Prostate gland (tissue), 2 donors: ENCODE measurements at regions not wholly inside any gene's neighbourhood (a gene's known extent, or its start where the extent isn't known, plus 50 kb on each side); places are given as distances from the start of the nearest gene placed in this dataset.

Experiments used
- DNase-seq: peaks from one replicate; pipeline ENCODE4 v3.0.0-alpha.2; 2019; ENCODE audit warnings: low spot score
- H3K27ac ChIP-seq, 2 donors: fragments of 200-600 bp; sonication (generic); 2 replicates each; pipeline ENCODE4 v1.5.1; 2017 to 2019
- H3K27me3 ChIP-seq: fragments of 200-600 bp; sonication (generic); replicated peaks from 2 replicates; pipeline ENCODE4 v1.5.1; 2019; ENCODE audit not compliant: insufficient read depth
- H3K36me3 ChIP-seq, 2 donors: fragments of 200-600 bp; sonication (generic); 1 replicate in 1 of 2; 2 replicates in 1 of 2; pipeline versions ENCODE4 v1.5.1 to v1.8.1; 2017 to 2019
- H3K4me1 ChIP-seq: fragments of 200-600 bp; sonication (generic); replicated peaks from 2 replicates; pipeline ENCODE4 v1.5.1; 2019
- H3K4me3 ChIP-seq, 2 donors: fragments of 200-600 bp; sonication (generic); 2 replicates each; pipeline ENCODE4 v1.5.1; 2017 to 2019
- H3K9me3 ChIP-seq: fragments of 200-600 bp; sonication (generic); 2 replicates; pipeline ENCODE4 v1.5.1; 2017
- POLR2A ChIP-seq: fragments of 450-650 bp; IDR thresholded peaks from one replicate; pipeline ENCODE4 v1.6.1; 2016; ENCODE audit warnings: antibody characterized with exemption, mild to moderate bottlenecking
- POLR2AphosphoS5 ChIP-seq: sonication (generic); formaldehyde crosslinking; IDR thresholded peaks from one replicate; pipeline ENCODE4 v1.6.1; 2017; ENCODE audit warnings: antibody characterized with exemption
- WGBS: methylation state at CpG from one replicate; pipeline ENCODE4 v1.1.5; 2018; 5-methylcytosine and 5-hydroxymethylcytosine counted together
- intact Hi-C: fragments of 100-400 bp; cut with DNase I; formaldehyde crosslinking; loops from one replicate; pipeline ENCODE4 v1.14.2; 2022
- TF ChIP-seq, protein P1 (sequence below), 4 experiments: fragments of 200-600 bp in 2 of 4; fragments of 450-650 bp in 2 of 4; sonication (generic) in 2 of 4; IDR thresholded peaks; 1 replicate in 3 of 4; 2 replicates in 1 of 4; pipeline ENCODE4 v1.5.1; 2016 to 2019; ENCODE audit warnings: antibody characterized with exemption in 4 of 4, mild to moderate bottlenecking in 2 of 4, moderate library complexity in 2 of 4

DNA sequence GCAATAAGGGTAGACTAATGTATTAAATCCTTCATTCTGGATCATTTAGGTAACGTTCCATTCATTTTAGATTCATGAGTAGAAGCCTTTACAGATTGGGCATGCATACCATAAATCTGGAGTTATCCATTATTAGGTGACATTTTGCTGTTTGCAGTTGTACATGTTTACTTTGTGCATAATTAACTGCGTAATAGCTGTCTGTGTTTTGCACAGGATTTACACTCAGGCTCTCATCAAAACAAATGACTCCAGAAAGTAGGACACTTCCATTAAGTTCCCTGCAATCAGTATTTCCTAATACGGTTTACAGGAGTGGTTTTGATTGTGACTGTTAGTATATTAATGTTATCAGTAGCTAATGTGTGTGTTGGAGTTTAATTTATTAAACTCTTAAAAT is 997.4 kb downstream of the HACE1 start:
- Histone ChIP-seq H3K4me3 (no peak overlapping the region), H3K9me3 (no peaks in the 10 kb centered on the region), H3K4me1 (no peaks in the 10 kb centered on the region), H3K27me3 (no peaks in the 10 kb centered on the region), H3K36me3 (no peaks in the 10 kb centered on the region), H3K27ac (no peak overlapping the region)
- no peak for DNase-seq
- no peak for TF ChIP-seq POLR2A
- TF ChIP-seq, protein P1, sequence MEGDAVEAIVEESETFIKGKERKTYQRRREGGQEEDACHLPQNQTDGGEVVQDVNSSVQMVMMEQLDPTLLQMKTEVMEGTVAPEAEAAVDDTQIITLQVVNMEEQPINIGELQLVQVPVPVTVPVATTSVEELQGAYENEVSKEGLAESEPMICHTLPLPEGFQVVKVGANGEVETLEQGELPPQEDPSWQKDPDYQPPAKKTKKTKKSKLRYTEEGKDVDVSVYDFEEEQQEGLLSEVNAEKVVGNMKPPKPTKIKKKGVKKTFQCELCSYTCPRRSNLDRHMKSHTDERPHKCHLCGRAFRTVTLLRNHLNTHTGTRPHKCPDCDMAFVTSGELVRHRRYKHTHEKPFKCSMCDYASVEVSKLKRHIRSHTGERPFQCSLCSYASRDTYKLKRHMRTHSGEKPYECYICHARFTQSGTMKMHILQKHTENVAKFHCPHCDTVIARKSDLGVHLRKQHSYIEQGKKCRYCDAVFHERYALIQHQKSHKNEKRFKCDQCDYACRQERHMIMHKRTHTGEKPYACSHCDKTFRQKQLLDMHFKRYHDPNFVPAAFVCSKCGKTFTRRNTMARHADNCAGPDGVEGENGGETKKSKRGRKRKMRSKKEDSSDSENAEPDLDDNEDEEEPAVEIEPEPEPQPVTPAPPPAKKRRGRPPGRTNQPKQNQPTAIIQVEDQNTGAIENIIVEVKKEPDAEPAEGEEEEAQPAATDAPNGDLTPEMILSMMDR (IDR thresholded peaks at IDR 0.05): no peak
- no peak for TF ChIP-seq POLR2AphosphoS5
- 54% methylated on average over 3 of the region's 3 CpGs for WGBS
- intact Hi-C loops: no loop called here

DNA sequence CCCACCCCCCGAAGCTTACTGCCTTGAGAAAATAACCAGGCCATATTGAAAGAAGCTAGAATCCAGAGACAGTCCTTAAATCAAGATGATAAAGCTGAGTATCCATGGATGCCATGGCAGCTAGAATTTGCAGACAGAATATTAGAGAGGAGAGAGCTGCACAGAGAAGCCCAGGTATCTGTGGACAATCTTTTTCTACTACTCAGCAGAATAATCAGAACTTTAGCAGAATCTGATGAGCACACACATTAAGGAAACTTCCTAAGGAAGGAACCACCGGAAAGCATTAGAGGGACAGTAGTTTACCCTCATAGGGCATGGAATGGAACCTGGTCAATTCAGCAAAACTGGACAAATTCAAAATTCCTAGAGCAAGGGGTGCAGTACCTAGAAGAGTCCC is 1001.7 kb downstream of the HACE1 start:
- Histone ChIP-seq H3K27ac (no peak overlapping the region), H3K27me3 (no peaks in the 10 kb centered on the region), H3K4me3 (no peak overlapping the region), H3K9me3 (no peaks in the 10 kb centered on the region), H3K36me3 (no peaks in the 10 kb centered on the region), H3K4me1 (no peaks in the 10 kb centered on the region)
- DNase-seq: no peak
- intact Hi-C loops: no loop called here
- 92% methylated on average over 2 of the region's 2 CpGs for WGBS
- TF ChIP-seq POLR2A: no peak
- TF ChIP-seq POLR2AphosphoS5: no peak
- TF ChIP-seq, protein P1 (IDR thresholded peaks at IDR 0.05): no peak

DNA sequence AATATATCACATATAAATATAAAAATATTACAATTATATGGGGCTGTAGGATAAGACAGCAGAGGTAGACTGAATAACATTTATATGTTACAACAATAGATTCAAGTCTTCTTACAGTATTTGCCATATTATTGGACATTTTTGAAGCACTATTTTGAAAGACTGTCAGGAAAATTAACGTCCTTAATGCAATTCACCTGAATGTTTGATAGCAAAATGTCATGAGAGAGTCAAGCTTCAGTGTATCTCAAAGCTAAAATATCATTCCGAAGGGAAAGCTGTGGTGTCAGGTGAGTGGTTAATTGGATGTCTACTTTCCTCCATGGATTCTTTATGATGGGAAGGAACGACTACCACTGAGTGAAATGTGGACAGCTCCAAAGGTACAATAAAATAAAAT is 1004.0 kb downstream of the HACE1 start:
- Histone ChIP-seq H3K9me3 (no peaks in the 10 kb centered on the region), H3K36me3 (no peaks in the 10 kb centered on the region), H3K27me3 (no peaks in the 10 kb centered on the region), H3K4me1 (no peaks in the 10 kb centered on the region), H3K27ac (no peak overlapping the region), H3K4me3 (no peak overlapping the region)
- TF ChIP-seq POLR2AphosphoS5 (no peak), POLR2A (no peak)
- TF ChIP-seq, protein P1 (IDR thresholded peaks at IDR 0.05): no peak
- DNase-seq: no peak
- WGBS: 58% methylated on average over 3 of the region's 3 CpGs
- intact Hi-C loops: no loop called here

DNA sequence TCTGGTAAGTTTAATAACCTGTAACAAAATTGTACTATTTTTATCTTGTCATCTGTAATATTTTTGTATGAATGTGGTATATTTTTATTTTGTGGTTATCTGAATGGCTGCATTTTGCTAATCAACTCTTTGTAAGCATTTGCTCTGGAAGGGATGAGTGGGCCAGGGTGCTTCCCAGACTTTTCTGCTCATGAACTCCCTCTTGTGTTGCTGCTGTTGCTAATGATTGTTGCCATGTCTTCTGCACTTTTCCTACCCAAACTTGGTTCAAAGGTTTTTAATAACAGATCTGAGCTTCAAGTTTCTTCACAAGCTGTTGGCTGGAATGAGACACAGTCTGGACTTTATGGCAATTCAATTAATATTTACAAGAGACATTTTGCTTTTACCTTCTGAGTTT is 1005.7 kb downstream of the HACE1 start:
- TF ChIP-seq, protein P1 (IDR thresholded peaks at IDR 0.05): no peak
- no peak for TF ChIP-seq POLR2A
- TF ChIP-seq POLR2AphosphoS5: no peak
- no peak overlapping the region for H3K27ac ChIP-seq
- no peak for DNase-seq
- no peaks in the 10 kb centered on the region for H3K36me3 ChIP-seq
- intact Hi-C loops: no loop called here
- H3K27me3 ChIP-seq: no peaks in the 10 kb centered on the region
- H3K4me1 ChIP-seq: no peaks in the 10 kb centered on the region
- H3K4me3 ChIP-seq: no peak overlapping the region
- H3K9me3 ChIP-seq: no peaks in the 10 kb centered on the region

DNA sequence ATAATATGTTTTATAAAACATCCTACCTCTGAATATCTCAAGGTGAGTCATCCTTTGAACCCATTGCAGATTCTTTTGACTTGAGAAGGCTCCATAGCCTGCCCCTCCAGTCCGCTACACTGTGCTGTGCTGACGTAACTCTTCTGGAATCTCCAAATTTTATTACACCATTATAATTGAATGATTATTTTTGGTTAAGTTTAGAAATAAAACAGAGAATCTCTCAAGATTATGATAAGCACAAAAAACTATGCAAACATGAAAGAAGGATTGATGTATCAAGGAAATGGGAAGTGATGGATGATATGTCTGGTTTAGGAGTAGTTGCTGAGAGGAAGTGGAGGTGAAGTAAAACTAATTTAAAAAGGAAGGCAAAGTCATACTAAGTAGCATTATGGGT is 1021.3 kb downstream of the HACE1 start:
- TF ChIP-seq POLR2A (no peak), POLR2AphosphoS5 (no peak)
- TF ChIP-seq, protein P1 (IDR thresholded peaks at IDR 0.05): no peak
- Histone ChIP-seq H3K9me3 (no peaks in the 10 kb centered on the region), H3K27me3 (no peaks in the 10 kb centered on the region), H3K27ac (no peak overlapping the region), H3K4me1 (no peaks in the 10 kb centered on the region), H3K36me3 (no peaks in the 10 kb centered on the region), H3K4me3 (no peak overlapping the region)
- DNase-seq: no peak
- WGBS: 84% methylated on average over 2 of the region's 2 CpGs
- intact Hi-C loops: no loop called here
